OCI-LY7 (cell line): ENCODE measurements at regions not wholly inside any gene's neighbourhood (a gene's known extent, or its start where the extent isn't known, plus 50 kb on each side); places are given as distances from the start of the nearest gene placed in this dataset.

Experiments used
- BruUV-seq: library from RNA; stranded (reverse); fragments of 400-500 nt; replicated peaks from 2 replicates; lab custom pipeline; 2021; lab: Mats Ljungman, UMichigan
- CTCF ChIA-PET: fragments of 300-600 bp; sonication (Branson Sonifier 250); formaldehyde crosslinking; loops from one replicate; lab custom pipeline; 2022; ENCODE audit warnings: antibody characterized with exemption; ENCODE audit not compliant: unreplicated experiment; lab: Charles Lee
- POLR2A ChIA-PET: fragments of 300-600 bp; sonication (Branson Sonifier 250); formaldehyde crosslinking; loops from one replicate; lab custom pipeline; 2022; ENCODE audit warnings: antibody characterized with exemption; lab: Charles Lee
- DNase-seq: peaks from one replicate; pipeline ENCODE4 v3.0.0-alpha.2; 2015; ENCODE audit warnings: low spot score
- H2AFZ ChIP-seq: fragments of 200-600 bp; sonication (generic), shearing (Covaris generic); 2 replicates; pipeline ENCODE4 v1.6.1; 2014; ENCODE audit warnings: mild to moderate bottlenecking, antibody characterized with exemption, low read length, moderate library complexity
- H3K27ac ChIP-seq: fragments of 200-600 bp; sonication (generic); 2 replicates; pipeline ENCODE4 v1.5.1; 2014; ENCODE audit warnings: mixed run types, low read depth, mild to moderate bottlenecking, moderate library complexity, low read length, inconsistent platforms; ENCODE audit not compliant: poor library complexity, severe bottlenecking
- H3K36me3 ChIP-seq: fragments of 200-600 bp; sonication (generic); 2 replicates; pipeline ENCODE4 v1.6.1; 2014; ENCODE audit warnings: mild to moderate bottlenecking, antibody characterized with exemption, low read length, moderate library complexity, mixed read lengths; ENCODE audit not compliant: insufficient read depth
- H3K4me1 ChIP-seq: fragments of 200-600 bp; sonication (generic); 2 replicates; pipeline ENCODE4 v1.5.1; 2014; ENCODE audit warnings: mild to moderate bottlenecking, low read length; ENCODE audit not compliant: insufficient read depth, poor library complexity, severe bottlenecking
- H3K4me2 ChIP-seq: fragments of 200-600 bp; sonication (generic); 2 replicates; pipeline ENCODE4 v1.6.1; 2014; ENCODE audit warnings: mild to moderate bottlenecking, low read length
- H3K4me3 ChIP-seq: fragments of 200-600 bp; sonication (generic); 2 replicates; pipeline ENCODE4 v1.5.1; 2014; ENCODE audit warnings: mild to moderate bottlenecking, low read depth, low read length; ENCODE audit not compliant: poor library complexity, severe bottlenecking
- H3K79me2 ChIP-seq: fragments of 200-600 bp; sonication (generic); 2 replicates; pipeline ENCODE4 v1.6.1; 2016; ENCODE audit warnings: low read depth, mild to moderate bottlenecking, low read length, moderate library complexity, mixed read lengths; ENCODE audit not compliant: insufficient read depth
- H3K9me2 ChIP-seq: fragments of 200-600 bp; sonication (generic); 2 replicates; pipeline ENCODE4 v1.6.1; 2016; ENCODE audit warnings: mild to moderate bottlenecking, low read length, mixed read lengths; ENCODE audit not compliant: insufficient read depth
- H3K9me3 ChIP-seq: fragments of 200-600 bp; sonication (generic); 2 replicates; pipeline ENCODE4 v1.6.1; 2014; ENCODE audit warnings: mild to moderate bottlenecking, mixed run types, low read length, mixed read lengths
- H4K20me1 ChIP-seq: fragments of 200-600 bp; sonication (generic); 2 replicates; pipeline ENCODE4 v1.6.1; 2014; ENCODE audit warnings: mild to moderate bottlenecking, antibody characterized with exemption, low read length, moderate library complexity, mixed read lengths; ENCODE audit not compliant: insufficient read depth
- EZH2phosphoT487 ChIP-seq: fragments of 200-600 bp; sonication (generic); IDR thresholded peaks from 2 replicates; pipeline ENCODE4 v1.6.1; 2018; ENCODE audit warnings: low read depth, borderline replicate concordance, mild to moderate bottlenecking, mixed run types, antibody characterized with exemption, low read length, moderate library complexity, mixed read lengths
- intact Hi-C: fragments of 100-400 bp; cut with micrococcal nuclease; formaldehyde crosslinking; loops from one replicate; pipeline ENCODE4 v1.10.0; 2022; ENCODE audit not compliant: unreplicated experiment
- TF ChIP-seq, protein P1 (sequence below): fragments of 200-600 bp; sonication (generic); conservative IDR thresholded peaks from 2 replicates; pipeline ENCODE4 v1.5.1; 2014; ENCODE audit warnings: mild to moderate bottlenecking, antibody characterized with exemption, low read length, moderate library complexity, mixed read lengths

DNA sequence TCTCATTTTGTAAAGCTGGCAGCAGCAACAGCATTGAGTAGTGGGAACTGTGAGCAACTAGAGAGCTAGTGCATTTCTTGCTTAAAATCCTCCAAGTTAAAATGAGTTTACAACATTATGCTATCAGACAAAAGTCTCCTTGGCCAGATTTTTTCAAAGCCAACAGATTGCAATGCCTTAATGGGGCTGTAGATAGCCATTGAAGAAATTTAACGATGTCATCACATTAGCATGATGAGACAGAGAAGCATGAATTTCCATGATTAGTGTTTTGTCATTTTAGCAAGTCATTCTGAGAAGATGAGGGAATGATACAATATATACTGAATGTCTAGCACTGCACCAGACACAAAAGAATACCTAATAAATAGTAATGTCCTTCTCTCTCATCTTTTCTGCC is 307.5 kb upstream of the REG3G start:
- Histone ChIP-seq H3K79me2 (no peaks in the 10 kb centered on the region), H3K36me3 (no peaks in the 10 kb centered on the region), H3K27ac (no peak overlapping the region), H4K20me1 (no peaks in the 10 kb centered on the region), H2AFZ (no peak overlapping the region), H3K9me3 (no peaks in the 10 kb centered on the region), H3K4me1 (no peaks in the 10 kb centered on the region), H3K4me3 (no peak overlapping the region), H3K4me2 (no peak overlapping the region), H3K9me2 (no peaks in the 10 kb centered on the region)
- ChIA-PET CTCF (no interaction called here), POLR2A (no interaction called here)
- TF ChIP-seq, protein P1, sequence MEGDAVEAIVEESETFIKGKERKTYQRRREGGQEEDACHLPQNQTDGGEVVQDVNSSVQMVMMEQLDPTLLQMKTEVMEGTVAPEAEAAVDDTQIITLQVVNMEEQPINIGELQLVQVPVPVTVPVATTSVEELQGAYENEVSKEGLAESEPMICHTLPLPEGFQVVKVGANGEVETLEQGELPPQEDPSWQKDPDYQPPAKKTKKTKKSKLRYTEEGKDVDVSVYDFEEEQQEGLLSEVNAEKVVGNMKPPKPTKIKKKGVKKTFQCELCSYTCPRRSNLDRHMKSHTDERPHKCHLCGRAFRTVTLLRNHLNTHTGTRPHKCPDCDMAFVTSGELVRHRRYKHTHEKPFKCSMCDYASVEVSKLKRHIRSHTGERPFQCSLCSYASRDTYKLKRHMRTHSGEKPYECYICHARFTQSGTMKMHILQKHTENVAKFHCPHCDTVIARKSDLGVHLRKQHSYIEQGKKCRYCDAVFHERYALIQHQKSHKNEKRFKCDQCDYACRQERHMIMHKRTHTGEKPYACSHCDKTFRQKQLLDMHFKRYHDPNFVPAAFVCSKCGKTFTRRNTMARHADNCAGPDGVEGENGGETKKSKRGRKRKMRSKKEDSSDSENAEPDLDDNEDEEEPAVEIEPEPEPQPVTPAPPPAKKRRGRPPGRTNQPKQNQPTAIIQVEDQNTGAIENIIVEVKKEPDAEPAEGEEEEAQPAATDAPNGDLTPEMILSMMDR = no peak
- no peak for TF ChIP-seq EZH2phosphoT487
- intact Hi-C loops = no loop called here
- no TSS peak for BruUV-seq
- no peak for DNase-seq

DNA sequence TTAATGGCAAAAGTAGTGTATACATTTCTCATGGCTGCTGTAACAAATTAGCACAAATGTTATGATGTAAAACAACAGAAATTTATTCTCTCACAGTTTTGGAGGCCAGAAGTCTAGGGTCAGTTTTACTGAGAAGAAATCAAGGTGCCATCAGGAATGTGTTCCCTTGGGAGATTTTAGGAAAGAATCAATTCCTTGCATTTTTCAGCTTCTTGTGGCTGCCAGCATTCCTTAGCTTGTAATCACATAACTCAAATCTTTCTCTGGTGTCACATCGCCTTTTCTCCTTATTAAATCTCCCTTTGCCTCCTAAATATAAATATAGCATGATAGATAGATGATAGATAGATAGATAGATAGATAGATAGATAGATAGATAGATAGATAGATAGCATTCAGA is 307.0 kb upstream of the REG3G start:
- DNase-seq = no peak
- Histone ChIP-seq H3K4me1 (no peaks in the 10 kb centered on the region), H3K79me2 (no peaks in the 10 kb centered on the region), H3K9me3 (no peaks in the 10 kb centered on the region), H3K9me2 (no peaks in the 10 kb centered on the region), H3K4me3 (no peak overlapping the region), H3K36me3 (no peaks in the 10 kb centered on the region), H3K4me2 (no peak overlapping the region), H4K20me1 (no peaks in the 10 kb centered on the region), H3K27ac (no peak overlapping the region), H2AFZ (no peak overlapping the region)
- CTCF ChIA-PET = no interaction called here
- BruUV-seq = no TSS peak
- POLR2A ChIA-PET = no interaction called here
- intact Hi-C loops = no loop called here
- no peak for TF ChIP-seq EZH2phosphoT487
- TF ChIP-seq, protein P1 = no peak

DNA sequence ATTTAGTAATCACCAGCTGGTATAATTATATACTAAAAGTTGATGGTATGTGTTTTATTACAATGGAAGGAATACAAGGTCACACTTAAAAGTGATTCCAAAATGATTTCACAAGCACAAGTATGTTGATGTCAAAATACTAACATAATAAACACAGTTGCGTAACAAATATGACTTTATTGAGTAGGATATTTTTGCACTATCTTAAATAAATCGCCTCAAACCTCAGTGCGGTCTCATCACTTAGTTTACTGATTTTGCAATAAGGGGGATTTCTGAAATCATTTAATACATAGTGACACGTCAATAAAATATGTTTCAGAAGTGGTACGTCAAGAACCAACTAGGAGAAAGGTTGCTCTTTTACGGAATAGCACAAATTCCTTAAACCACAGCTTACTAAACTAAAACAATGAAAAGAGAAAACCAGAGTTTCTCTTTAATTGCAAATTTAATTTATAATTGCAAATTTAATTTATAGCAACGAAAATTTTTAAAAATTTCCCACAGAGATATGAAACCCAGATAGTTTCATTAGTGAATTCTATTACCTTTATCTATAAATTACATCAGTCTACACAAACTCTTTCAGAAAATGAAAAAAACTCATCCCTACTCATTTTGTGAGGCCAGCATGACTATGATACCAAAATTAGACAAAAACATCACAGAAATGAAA is 304.0 kb upstream of the REG3G start:
- Histone ChIP-seq H3K4me2 (no peak overlapping the region), H3K27ac (no peak overlapping the region), H3K4me1 (no peaks in the 10 kb centered on the region), H2AFZ (no peak overlapping the region), H3K79me2 (no peaks in the 10 kb centered on the region), H3K36me3 (no peaks in the 10 kb centered on the region), H3K9me3 (no peaks in the 10 kb centered on the region), H3K4me3 (no peak overlapping the region), H3K9me2 (no peaks in the 10 kb centered on the region), H4K20me1 (no peaks in the 10 kb centered on the region)
- BruUV-seq = no TSS peak
- no peak for DNase-seq
- intact Hi-C loops = no loop called here
- CTCF ChIA-PET = no interaction called here
- POLR2A ChIA-PET = interaction anchor here (0.6 kb wide), 1 partner anchor 69 kb away, joined by 3 read pairs; no protein-coding TSS in a partner anchor
- TF ChIP-seq, protein P1 = no peak
- TF ChIP-seq EZH2phosphoT487 = no peak
